Urinary bladder (tissue), 3 donors: ENCODE measurements at regions not wholly inside any gene's neighbourhood (a gene's known extent, or its start where the extent isn't known, plus 50 kb on each side); places are given as distances from the start of the nearest gene placed in this dataset.

ENCODE experiments used
- DNase-seq: peaks from one replicate; pipeline ENCODE4 v3.0.0-alpha.2; 2015; ENCODE audit errors: extremely low spot score
- H3K27ac ChIP-seq: one replicate; pipeline ENCODE4 v1.5.1; 2013; ENCODE audit warnings: low read depth, mild to moderate bottlenecking, moderate library complexity
- H3K36me3 ChIP-seq: one replicate; pipeline ENCODE4 v1.6.1; 2013; ENCODE audit warnings: mild to moderate bottlenecking, moderate library complexity; ENCODE audit not compliant: insufficient read depth
- H3K4me1 ChIP-seq: one replicate; pipeline ENCODE4 v1.6.1; 2013; ENCODE audit warnings: mild to moderate bottlenecking, moderate library complexity; ENCODE audit not compliant: insufficient read depth
- H3K4me3 ChIP-seq: one replicate; pipeline ENCODE4 v1.5.1; 2013; ENCODE audit warnings: low read depth, low read length
- WGBS: extraction: QIAGEN DNeasy Blood & Tissue Kit; methylation state at CpG from one replicate; pipeline ENCODE4 v1.1.7; 2013; 5-methylcytosine and 5-hydroxymethylcytosine counted together
- donor health status: healthy with polysubstance abuse.
- donor health status: healthy.

GRCh38 chr3:43963208-43963607, 272.5 kb downstream of the ABHD5 start:
- H3K4me3 ChIP-seq, result no peak overlapping the region
- 85% methylated on average over 5 of the region's 5 CpGs for WGBS
- no peaks in the 10 kb centered on the region for H3K4me1 ChIP-seq
- no peak overlapping the region for H3K27ac ChIP-seq
- no peak for DNase-seq
- no peaks in the 10 kb centered on the region for H3K36me3 ChIP-seq

DNA sequence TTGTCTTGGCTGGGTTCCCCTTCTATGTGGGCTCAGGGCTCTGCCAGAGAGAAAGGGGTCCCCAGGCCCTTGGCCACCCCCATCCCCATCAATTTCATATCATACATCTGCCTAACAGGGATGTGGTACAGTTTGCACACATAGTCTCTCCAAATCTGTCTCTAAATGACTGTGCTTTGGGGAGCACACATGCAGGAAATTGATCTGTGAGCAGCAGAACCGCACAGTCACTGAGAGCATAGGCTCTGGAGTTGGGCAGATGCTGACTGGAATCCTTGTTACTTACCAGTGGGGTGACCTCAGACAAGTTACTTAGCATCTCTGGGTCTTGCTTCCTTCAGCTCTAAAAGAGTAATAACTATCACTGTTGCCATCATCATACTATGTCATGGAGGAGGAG, 273.9 kb downstream of the ABHD5 start:
- no peaks in the 10 kb centered on the region for H3K36me3 ChIP-seq
- H3K4me3 ChIP-seq, result no peak overlapping the region
- H3K27ac ChIP-seq, result no peak overlapping the region
- WGBS, result 74% methylated on average over 1 of the region's 1 CpG
- DNase-seq, result no peak
- no peaks in the 10 kb centered on the region for H3K4me1 ChIP-seq

GRCh38 chr3:43965656-43966055, 274.9 kb downstream of the ABHD5 start:
- 98% methylated on average over 1 of the region's 1 CpG for WGBS
- no peaks in the 10 kb centered on the region for H3K4me1 ChIP-seq
- H3K36me3 ChIP-seq, result no peaks in the 10 kb centered on the region
- DNase-seq, result no peak
- no peak overlapping the region for H3K4me3 ChIP-seq
- H3K27ac ChIP-seq, result no peak overlapping the region

DNA sequence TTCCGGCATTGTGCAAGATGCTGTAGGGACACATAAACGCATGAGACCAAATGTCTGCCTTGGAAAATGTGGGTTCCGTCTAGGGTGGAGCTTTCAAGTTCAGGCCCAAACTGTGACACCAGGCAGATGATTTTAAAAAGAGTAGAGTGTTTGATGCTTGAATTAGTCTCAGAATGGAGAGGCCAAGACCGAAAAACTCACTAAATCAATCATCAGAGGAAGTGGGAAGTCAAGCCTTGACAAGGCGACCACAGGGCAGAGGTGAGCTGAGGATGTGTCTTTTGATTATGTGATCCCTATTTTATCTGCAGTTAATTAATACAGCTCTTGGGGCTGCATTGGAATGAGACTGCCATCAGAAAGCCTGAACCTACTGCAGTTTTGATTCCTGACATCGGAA, 275.4 kb downstream of the ABHD5 start:
- Histone ChIP-seq H3K27ac (no peak overlapping the region), H3K4me3 (no peak overlapping the region), H3K36me3 (no peaks in the 10 kb centered on the region), H3K4me1 (no peaks in the 10 kb centered on the region)
- no peak for DNase-seq
- WGBS, result 78% methylated on average over 6 of the region's 6 CpGs

DNA sequence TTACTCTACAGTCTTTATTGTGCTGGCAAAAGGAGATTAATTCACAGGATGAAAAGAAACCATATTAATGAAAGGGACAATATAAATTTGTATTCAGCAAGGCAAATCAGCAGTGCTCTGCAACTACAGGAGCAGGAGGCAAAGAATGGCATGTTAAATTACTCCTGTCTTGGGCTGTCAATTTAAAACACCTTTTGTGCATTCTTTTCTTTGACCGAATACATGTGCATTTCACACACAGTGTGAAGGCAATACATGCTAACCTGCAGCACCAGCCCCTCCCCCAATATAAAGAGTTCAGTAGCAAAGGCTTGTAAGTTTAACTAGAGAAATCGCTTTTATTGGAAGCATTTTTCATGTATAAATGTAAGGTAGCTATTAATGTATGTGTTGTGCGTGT, 275.2 kb upstream of the TOPAZ1 start:
- H3K4me1 ChIP-seq, result no peaks in the 10 kb centered on the region
- no peak overlapping the region for H3K27ac ChIP-seq
- no peaks in the 10 kb centered on the region for H3K36me3 ChIP-seq
- WGBS, result 82% methylated on average over 3 of the region's 3 CpGs
- no peak for DNase-seq
- H3K4me3 ChIP-seq, result no peak overlapping the region

- Histone ChIP-seq H3K4me1 (no peaks in the 10 kb centered on the region), H3K27ac (no peak overlapping the region), H3K36me3 (no peaks in the 10 kb centered on the region), H3K4me3 (no peak overlapping the region)
- WGBS, result 27% methylated on average over 5 of the region's 5 CpGs
- no peak for DNase-seq
Measured at GRCh38 chr3:43968465-43968864, 273.2 kb upstream of the TOPAZ1 start.

GRCh38 chr3:43969944-43970343, 271.7 kb upstream of the TOPAZ1 start:
- no peak for DNase-seq
- WGBS, result 67% methylated on average over 4 of the region's 4 CpGs
- no peak overlapping the region for H3K27ac ChIP-seq
- H3K4me3 ChIP-seq, result no peak overlapping the region
- no peaks in the 10 kb centered on the region for H3K36me3 ChIP-seq
- H3K4me1 ChIP-seq, result no peaks in the 10 kb centered on the region

- Histone ChIP-seq H3K4me1 (no peaks in the 10 kb centered on the region), H3K36me3 (no peaks in the 10 kb centered on the region), H3K27ac (no peak overlapping the region), H3K4me3 (no peak overlapping the region)
- WGBS, result 76% methylated on average over 8 of the region's 8 CpGs
- DNase-seq, result no peak
Measured at GRCh38 chr3:43970351-43970750, 271.3 kb upstream of the TOPAZ1 start.

DNA sequence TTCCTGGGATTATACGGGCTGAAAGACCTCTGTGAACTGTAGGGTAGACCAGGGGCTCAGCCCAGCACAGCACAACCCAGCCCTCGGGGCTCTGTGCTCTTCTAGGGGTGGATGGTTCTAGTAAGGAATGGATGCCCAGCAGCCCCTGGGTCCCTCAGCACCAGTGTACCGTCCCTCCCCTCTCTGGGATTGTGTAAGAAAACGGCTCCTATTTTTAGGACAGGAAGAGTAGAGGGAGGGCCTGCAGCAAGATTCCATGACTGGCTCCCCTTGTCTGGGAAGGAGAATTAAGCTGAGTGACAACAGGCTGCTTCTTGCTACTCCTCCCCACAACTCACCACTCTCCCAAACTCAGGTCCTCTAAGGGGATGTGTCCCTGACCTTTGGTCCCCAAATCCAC, 270.8 kb upstream of the TOPAZ1 start:
- Histone ChIP-seq H3K4me1 (no peaks in the 10 kb centered on the region), H3K36me3 (no peaks in the 10 kb centered on the region), H3K4me3 (no peak overlapping the region), H3K27ac (no peak overlapping the region)
- no peak for DNase-seq
- WGBS, result 51% methylated on average over 4 of the region's 4 CpGs

DNA sequence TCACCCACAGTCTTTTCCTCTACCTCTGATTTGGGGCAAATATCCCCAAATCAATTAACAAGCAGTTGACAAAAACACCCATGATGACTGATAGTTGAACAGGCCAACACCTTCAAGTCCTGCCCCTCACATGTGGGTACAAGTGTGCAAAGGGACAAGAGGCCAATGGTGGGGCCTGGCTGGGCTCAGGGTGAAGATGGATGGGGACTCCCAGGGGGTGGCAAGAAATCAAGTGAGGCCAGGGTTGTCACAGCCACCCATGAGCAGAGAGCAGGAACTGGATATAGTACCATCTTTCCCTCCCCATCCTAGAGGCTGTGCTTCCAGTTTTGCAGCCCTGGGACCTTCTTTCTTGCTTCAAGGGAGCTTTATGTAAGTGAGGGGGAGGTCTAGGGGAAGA, 270.2 kb upstream of the TOPAZ1 start:
- no peak for DNase-seq
- Histone ChIP-seq H3K4me3 (no peak overlapping the region), H3K36me3 (no peaks in the 10 kb centered on the region), H3K27ac (no peak overlapping the region), H3K4me1 (no peaks in the 10 kb centered on the region)

- Histone ChIP-seq H3K36me3 (no peaks in the 10 kb centered on the region), H3K27ac (no peak overlapping the region), H3K4me1 (no peaks in the 10 kb centered on the region), H3K4me3 (no peak overlapping the region)
- WGBS, result 21% methylated on average over 2 of the region's 2 CpGs
- DNase-seq, result no peak
Measured at GRCh38 chr3:43978708-43979107, 263.0 kb upstream of the TOPAZ1 start.

DNA sequence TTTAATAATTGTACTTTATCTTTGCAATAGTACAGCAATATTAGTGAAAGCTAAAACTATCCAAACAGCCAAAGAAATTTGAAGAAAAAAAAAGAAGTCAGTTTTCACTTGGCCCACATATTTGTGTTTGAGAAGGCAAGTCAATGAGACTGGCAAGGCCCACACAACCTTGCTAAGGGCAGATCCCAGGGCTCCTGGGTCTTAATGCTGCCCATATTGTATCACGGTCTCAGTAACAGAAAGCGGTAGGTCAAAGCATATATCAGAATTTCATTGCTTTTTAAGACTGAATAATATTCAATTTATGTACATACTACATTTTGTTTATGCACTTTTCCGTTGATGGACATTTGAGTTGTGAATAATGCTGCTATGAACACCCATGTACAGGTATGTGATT, 262.0 kb upstream of the TOPAZ1 start:
- DNase-seq, result no peak
- WGBS, result 91% methylated on average over 3 of the region's 3 CpGs
- no peaks in the 10 kb centered on the region for H3K4me1 ChIP-seq

DNA sequence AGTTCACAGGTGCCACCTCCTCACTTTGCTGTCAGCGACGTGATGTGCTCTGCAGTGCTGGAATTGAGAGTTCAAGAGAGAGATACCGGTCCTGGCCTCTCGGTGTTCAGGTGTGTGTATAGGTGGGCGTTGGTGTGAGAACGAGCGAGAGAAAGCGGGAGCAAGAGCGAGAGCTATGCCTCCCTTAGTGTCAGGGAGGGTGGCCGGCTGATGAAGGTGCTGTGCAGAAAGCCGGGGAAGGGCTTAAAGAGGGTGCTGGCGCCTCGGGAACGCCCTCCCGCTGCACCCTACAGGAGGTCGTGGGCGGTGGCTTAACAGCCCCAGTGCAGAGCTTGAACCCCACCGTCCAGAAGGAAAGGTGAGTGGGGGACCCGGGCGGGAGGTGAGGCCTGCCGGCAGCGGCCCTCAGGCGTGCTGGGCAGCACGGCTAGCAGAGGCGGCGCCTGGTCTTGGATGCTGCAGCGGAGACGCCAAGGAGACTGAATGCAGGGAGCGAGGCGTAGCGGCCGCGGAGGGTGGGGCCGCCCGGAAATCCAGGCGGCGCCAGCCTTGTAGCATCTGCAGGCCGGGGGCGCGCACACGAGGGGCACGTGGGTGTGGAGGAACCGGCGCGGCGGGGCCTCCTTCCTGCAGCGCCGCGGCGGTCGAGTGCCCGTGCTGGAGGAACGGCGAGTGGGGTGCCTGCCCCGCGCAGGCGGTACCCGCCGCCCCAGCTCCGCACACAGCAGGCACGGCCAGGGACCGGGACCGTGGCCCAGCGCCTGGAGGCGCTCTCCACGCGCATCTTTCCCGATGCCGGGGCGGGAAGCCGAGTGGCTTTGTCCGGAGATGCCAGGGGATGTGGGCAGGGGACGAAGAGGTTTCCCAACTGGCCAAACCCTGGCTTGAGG, 246.8 kb upstream of the TOPAZ1 start:
- Histone ChIP-seq H3K36me3 (no peaks in the 10 kb centered on the region), H3K27ac (no peak overlapping the region), H3K4me1 (peaks cover 4% of the 10 kb centered on the region), H3K4me3 (no peak overlapping the region)
- 1% methylated on average over 73 of the region's 73 CpGs for WGBS
- no peak for DNase-seq

More for the DNA sequence above, 262.0 kb upstream of the TOPAZ1 start:
- Histone ChIP-seq H3K27ac (no peak overlapping the region), H3K36me3 (no peaks in the 10 kb centered on the region), H3K4me3 (no peak overlapping the region)

- Histone ChIP-seq H3K27ac (no peak overlapping the region), H3K4me3 (no peak overlapping the region), H3K4me1 (peaks cover 4% of the 10 kb centered on the region), H3K36me3 (no peaks in the 10 kb centered on the region)
- WGBS, result 2% methylated on average over 58 of the region's 58 CpGs
- no peak for DNase-seq
Measured at GRCh38 chr3:43995547-43996378, 245.9 kb upstream of the TOPAZ1 start.
